Activated CD4-positive, alpha-beta T cell treated with anti-CD3 and anti-CD28 coated beads for 48 hours (primary cell): ENCODE measurements at regions not wholly inside any gene's neighbourhood (a gene's known extent, or its start where the extent isn't known, plus 50 kb on each side); places are given as distances from the start of the nearest gene placed in this dataset.
A peak's percentile ranks its signal among the peaks of the same experiment; 100 is the strongest.

Experiments
- DNase-seq: peaks from one replicate; pipeline ENCODE4 v3.0.0-alpha.2; 2020

- no peak for DNase-seq
These were observed 197.1 kb upstream of the ARHGAP20 start for GRCh38 chr11:110909336-110909735.

- DNase-seq: no peak
These were observed 196.3 kb upstream of the ARHGAP20 start for GRCh38 chr11:110908401-110909105.

DNA sequence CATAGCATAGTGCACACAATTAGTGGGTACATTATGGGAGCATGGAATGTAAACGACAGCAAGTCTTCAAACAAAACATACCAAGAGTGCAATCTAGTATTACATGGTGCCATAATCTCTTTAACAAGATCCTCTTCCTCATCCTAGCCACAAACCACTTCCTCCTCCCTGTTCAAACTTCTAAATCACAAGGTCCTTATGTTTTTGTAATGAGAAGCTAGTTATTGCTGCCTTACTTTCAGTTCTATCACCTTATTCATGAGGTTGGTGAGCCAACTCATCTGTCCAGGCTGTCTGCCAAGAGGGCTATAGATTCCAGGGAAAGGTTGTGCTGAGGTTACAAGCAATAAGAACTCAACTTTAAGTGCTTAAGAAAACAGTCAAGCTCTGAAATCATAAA lies 195.4 kb upstream of the ARHGAP20 start:
- DNase-seq: peak; percentile 6

GRCh38 chr11:110903830-110904229 lies 191.6 kb upstream of the ARHGAP20 start:
- DNase-seq: no peak

GRCh38 chr11:110903378-110903777 lies 191.1 kb upstream of the ARHGAP20 start:
- no peak for DNase-seq

GRCh38 chr11:110901441-110901840 lies 189.2 kb upstream of the ARHGAP20 start:
- DNase-seq: no peak

DNA sequence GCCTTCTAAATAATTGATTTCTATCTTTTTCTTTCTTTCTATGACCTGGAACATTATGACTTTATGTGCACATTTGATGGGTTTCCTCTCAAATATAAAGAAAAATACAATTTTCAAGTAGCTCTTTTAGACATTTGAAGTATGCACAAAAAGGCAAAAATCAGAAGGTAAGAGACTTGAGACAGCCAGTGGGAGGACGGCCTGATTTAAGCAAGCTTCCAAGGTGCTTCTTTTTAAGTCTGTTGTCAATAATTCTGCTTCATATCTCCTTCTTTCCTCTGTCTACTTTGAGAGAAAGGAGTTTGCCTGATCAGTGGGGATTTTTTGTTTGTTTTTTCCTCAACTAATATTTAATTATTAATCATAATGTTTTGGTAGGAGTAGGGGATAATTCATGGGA lies 188.2 kb upstream of the ARHGAP20 start:
- DNase-seq: no peak

DNA sequence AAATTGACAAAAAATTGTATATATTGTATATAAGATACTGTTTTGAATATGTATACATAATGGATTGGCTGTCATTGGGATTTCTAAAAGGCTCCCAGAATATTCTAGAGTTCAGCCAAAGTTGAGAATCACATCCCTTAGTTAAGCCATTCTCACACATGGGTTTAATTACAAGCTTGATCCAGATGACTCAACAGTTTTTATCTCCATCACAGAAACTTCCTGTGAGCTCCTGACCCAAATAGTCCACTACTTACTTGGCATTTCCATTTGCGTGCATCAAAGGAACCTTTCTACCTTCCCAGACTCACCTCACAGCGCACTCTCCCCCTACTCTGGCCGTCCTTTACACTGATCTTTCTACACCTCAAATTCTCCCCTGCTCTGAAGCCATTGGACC lies 184.8 kb upstream of the ARHGAP20 start:
- no peak for DNase-seq

- no peak for DNase-seq
These were observed 184.1 kb upstream of the ARHGAP20 start for GRCh38 chr11:110896358-110896757.

- no peak for DNase-seq
These were observed 182.0 kb upstream of the ARHGAP20 start for GRCh38 chr11:110894224-110894623.

DNA sequence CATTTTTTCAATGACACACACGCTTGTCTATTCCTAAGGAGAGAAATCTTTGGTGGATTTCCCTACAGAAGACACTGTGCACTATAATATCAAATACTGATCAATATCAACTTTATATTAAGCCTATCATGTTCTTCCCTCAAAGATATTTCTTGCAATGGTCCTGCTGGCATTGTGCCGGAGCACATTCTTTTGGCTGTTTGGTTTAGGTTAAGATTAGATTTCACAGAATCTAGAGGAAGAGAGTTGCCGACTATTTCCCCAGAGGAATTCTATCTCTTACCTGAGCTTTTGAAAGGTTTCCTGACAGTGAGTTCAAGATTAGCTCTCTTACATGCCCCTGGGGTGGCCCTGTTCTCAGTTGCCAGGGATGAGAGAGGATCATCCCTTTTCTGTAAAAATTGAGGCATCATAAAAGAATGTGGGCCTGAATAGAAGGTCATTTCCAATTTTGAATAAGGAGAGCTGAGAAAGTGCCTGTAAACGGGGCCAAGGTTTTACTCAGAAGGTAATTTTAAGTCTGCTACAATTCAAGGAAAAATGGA lies 180.6 kb upstream of the ARHGAP20 start:
- DNase-seq: no peak

DNA sequence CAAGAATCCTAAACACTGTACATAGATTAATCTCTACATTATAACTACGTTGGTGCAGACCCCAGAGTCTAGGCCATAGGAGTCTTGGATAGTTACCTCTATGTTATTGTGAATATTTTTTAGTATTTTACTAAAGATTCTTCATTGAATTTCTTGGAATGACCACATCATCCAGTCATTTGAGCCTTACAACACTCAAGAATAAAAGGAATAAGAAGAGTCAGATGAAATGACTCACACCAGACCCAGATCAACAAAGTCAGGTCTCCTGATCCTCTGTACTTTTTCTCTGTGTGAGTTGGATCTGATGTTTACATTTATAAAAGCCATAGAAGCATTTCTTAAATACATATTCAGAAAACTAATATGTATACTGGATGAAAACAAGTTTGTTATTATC lies 179.2 kb upstream of the ARHGAP20 start:
- DNase-seq: no peak

DNA sequence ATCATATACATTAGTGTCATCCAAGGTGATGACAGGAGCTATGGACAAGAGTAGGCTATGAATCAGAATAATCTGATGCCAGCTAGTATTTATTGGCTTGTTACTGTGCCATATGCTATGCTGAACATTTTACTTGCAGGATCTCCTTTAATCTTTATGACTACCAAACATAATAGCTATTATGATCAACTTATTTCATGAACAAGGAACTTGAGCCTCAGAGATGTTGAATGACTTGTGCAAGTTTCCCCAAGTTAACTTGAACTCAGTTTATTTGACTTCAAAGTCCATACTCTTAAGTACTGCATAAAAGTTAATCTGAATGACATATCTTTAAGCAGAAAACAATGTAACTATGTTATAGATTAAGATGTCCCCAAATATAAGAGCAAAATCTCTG lies 178.8 kb upstream of the ARHGAP20 start:
- no peak for DNase-seq

GRCh38 chr11:110886288-110886970 lies 174.2 kb upstream of the ARHGAP20 start:
- no peak for DNase-seq

DNA sequence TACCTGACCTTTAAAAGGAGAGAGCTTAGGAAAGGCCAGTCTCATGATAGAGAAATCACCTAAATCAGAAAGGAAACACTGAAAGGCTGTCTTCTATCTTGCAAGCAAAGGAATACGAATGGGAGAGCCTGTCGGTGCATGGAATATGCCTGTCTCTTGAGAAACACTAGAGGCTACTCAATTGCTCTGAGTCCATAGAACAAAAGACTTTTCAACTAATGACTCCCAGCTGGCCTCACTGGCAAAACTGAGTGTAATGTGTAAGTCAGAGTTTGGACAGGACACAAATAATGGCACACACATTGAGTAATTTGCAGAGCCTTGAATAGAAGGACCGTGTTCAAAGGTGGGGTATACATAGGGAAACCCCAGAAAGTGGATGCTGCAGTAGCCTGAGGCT lies 171.0 kb upstream of the ARHGAP20 start:
- DNase-seq: no peak

DNA sequence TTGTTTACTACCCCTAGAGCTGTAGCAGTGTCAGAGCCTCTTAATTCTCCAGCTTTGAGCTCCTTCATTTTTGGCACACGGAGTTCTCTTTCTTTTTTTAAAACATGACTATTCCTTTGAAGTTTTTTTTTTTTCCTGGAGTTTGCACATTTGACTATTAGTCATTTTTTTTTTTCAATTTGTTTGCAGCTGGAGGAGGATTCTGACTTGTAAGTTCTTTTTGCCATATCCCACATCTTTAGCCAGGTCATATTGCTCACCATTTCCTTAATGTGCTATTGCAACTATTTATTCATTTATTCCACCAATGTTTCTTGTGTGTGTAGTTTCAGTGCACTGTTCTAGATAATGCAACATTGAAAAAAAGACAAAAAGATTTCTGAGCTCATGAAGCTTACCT lies 166.3 kb upstream of the ARHGAP20 start:
- DNase-seq: no peak

- no peak for DNase-seq
These were observed 162.3 kb upstream of the ARHGAP20 start for GRCh38 chr11:110874437-110875030.

DNA sequence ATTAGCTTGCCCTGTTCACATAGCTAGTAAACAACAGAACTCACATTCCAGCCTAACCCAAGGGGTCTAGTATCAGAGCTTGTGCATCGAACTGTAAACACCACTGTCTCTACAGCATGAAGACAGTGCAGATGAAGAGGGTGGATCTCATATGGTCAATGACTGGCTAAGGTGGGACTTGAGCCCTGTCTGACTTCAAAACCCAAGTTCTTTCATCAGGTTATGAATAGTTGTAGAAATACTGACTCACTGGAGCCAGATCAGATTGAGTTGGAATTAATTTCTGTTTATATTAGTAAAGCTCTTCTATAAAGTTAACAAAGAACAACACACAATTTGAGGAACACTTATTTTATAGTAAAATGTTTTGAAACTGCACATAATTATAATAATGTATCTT lies 161.7 kb upstream of the ARHGAP20 start:
- DNase-seq: no peak

DNA sequence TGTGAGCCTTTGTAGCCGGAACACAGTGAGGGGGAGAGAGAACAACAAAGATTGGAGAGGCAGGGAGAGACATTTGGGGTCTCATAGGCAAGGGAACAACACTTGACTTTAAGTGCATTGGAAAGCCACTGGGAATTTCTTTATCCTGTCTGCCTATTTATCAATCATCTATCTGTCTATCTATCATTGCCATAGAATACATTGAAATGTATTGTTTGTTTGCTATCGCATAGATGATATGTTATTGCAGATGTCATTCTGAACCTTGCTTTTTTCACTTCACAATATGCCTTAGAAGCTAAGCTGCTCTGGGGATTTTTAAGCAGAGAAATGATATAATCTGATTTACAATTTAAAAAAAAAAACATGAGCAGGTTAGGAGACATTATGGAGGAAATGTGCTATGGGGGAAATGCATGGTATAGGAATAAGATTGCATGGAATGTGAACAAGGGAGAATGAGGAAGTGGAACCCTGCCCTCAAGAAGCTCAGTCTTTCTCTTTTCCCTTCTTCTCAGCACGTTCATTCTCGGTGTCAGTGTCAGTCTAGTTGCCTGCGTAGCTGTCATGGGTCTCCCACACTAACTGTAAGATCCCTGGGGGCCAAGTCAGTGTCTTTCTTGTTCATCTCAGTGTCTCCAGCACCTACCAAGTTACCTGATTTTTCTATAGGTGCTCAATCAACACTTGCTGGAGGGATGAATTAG lies 158.7 kb upstream of the ARHGAP20 start:
- no peak for DNase-seq

DNA sequence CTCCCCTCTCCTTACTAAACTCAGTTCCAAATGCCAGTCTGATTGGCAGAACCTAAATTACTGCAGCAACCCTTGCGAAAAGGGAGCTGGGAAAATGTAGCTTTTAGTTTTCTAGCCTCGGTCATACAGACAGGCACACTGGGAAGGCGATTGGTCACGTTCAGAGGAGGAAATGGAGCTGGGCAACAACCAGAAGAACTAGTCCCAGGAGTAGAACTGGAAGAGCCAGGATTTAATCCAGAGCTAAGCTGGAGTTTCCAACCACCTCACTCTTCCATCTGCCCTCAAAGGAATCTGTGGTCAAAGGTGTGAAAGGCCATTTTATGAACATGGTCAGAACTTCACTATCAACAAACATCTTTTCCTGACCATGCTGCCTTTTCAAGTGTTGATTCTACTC lies 155.7 kb upstream of the ARHGAP20 start:
- DNase-seq: no peak

- no peak for DNase-seq
These were observed 153.8 kb upstream of the ARHGAP20 start for GRCh38 chr11:110866081-110866480.

GRCh38 chr11:110862407-110862806 lies 150.2 kb upstream of the ARHGAP20 start:
- DNase-seq: no peak

- no peak for DNase-seq
These were observed 148.2 kb upstream of the ARHGAP20 start for GRCh38 chr11:110860461-110860860.
